ENCODE measurements at regions not wholly inside any gene's neighbourhood (a gene's known extent, or its start where the extent isn't known, plus 50 kb on each side); places are given as distances from the start of the nearest gene placed in this dataset.

- TF ChIP-seq CTCF (IDR thresholded peaks at IDR 0.05) (no peak), ZFX (IDR thresholded peaks at IDR 0.05; ENCODE audit: borderline replicate concordance) (no peak)
Observed at GRCh38 chr1:209443975-209444651, 139.4 kb upstream of the CAMK1G start.
